AG10803 (cell line): ENCODE measurements at regions not wholly inside any gene's neighbourhood (a gene's known extent, or its start where the extent isn't known, plus 50 kb on each side); places are given as distances from the start of the nearest gene placed in this dataset.

Source experiments
- DNase-seq: peaks from one replicate; pipeline ENCODE4 v3.0.0; 2010; ENCODE audit warnings: low read depth
- H3K4me3 ChIP-seq: 2 replicates; pipeline ENCODE4 v1.5.1; 2011; ENCODE audit warnings: mild to moderate bottlenecking, low read length, control low read depth
- CTCF ChIP-seq: conservative IDR thresholded peaks from 2 replicates; pipeline ENCODE4 v1.5.1; 2011; ENCODE audit warnings: mild to moderate bottlenecking, low read length, control low read depth, inconsistent platforms

DNA sequence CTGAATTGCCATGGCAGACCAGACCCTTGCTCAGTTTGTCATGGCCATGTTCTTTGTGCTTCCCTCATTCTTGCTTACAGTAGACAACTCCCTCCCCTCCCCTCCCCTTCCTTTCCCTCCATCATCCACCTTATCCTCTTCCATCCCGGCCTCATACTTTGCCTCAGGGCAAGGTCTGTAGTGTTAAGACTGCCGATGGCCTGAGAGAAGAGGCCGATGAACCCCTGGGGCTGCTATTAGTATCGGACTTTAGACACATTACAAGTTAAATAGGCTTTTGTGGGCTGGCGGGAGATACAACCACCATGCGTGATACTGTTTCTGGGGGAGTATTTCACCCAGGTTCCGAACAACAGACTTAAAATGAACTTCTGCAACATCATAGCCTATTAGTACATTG, 364.5 kb upstream of the ZFHX3 start:
- no peak for DNase-seq
- TF ChIP-seq CTCF, result no peak
- H3K4me3 ChIP-seq, result no peak overlapping the region

GRCh38 chr16:73408716-73409115, 360.8 kb upstream of the ZFHX3 start:
- DNase-seq, result no peak
- no peak for TF ChIP-seq CTCF
- H3K4me3 ChIP-seq, result no peak overlapping the region

- TF ChIP-seq CTCF, result no peak
- no peak for DNase-seq
- no peak overlapping the region for H3K4me3 ChIP-seq
Observed at GRCh38 chr16:73408311-73408710, 360.4 kb upstream of the ZFHX3 start.

DNA sequence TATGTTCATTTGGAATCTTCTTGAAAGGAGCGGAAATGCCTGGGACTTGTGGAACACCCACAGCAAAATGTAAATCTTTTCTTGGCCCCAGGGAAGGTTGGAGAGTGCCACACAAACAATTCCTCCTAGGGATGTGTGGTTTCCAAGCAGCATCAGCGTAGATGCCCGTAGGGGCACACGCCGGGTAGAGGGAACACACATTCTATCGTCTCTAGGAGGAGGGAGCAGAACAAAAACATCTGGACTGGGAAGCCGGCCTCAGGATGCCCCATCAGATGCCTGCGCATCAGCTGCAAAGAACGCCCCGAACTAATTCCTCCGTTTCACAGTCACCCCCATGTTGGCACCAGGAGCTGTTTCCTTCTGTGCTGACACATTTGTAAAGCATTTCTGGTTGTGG, 357.9 kb upstream of the ZFHX3 start:
- peak; percentile 63 for DNase-seq
- TF ChIP-seq CTCF, result no peak
- H3K4me3 ChIP-seq, result no peak overlapping the region

- no peak overlapping the region for H3K4me3 ChIP-seq
- DNase-seq, result no peak
- TF ChIP-seq CTCF, result no peak
Observed at GRCh38 chr16:73404001-73404400, 356.1 kb upstream of the ZFHX3 start.

DNA sequence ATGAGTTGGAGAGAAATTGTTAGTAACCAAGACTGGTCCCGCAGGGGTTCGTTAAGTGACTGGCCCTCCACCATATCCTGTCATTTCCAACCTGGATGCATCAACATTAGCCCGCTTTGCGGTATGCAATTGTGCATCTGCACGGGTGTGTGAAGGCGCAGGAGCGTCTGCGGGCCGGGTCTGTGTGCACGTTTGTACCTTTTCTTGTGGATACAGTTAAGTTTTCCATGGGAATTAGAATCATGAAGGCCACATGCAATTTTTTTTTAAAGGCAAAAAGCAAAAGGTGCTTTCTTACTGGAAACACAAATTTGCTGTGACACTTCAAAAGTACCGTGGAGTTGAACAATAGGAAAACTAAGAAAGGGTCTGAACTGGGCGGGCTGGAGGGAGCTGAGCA, 355.4 kb upstream of the ZFHX3 start:
- no peak for DNase-seq
- TF ChIP-seq CTCF, result no peak

DNA sequence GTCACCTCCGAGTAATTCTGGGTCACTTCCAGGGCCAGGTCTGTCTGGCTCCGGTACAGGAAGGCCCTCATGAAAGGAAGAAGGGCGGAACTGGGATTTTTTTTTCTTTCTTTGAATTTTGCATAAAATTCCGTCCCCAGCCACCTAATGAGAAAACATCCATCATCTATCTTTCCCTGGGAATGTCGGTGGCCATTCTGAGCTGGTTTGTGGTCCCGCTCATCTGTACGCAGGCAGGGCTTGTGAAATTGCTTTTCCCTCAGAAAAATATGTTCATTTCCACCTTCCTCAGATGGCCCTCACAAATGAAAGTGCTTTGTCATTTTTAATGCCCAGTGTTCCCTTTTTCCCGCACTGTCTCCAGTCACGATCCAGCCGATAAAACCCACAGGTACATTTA, 353.0 kb upstream of the ZFHX3 start:
- TF ChIP-seq CTCF, result no peak
- DNase-seq, result no peak
- H3K4me3 ChIP-seq, result no peak overlapping the region

More for the DNA sequence above, 355.4 kb upstream of the ZFHX3 start:
- no peak overlapping the region for H3K4me3 ChIP-seq
